HEK293 (cell line): ENCODE measurements at regions not wholly inside any gene's neighbourhood (a gene's known extent, or its start where the extent isn't known, plus 50 kb on each side); places are given as distances from the start of the nearest gene placed in this dataset.

Experiments
- CTCF ChIA-PET: fragments of 350-600 bp; formaldehyde crosslinking; extraction: SDS; loops from one replicate; lab custom pipeline; 2021; ENCODE audit warnings: antibody characterized with exemption; lab: Yijun Ruan, JAX
- POLR2A ChIA-PET: fragments of 300-600 bp; formaldehyde crosslinking; extraction: SDS; loops from one replicate; lab custom pipeline; 2020; ENCODE audit warnings: antibody characterized with exemption, inconsistent platforms; lab: Yijun Ruan, JAX
- H3K27ac ChIP-seq: fragments of 200-500 bp; sonication (Bioruptor generic); 2 replicates; pipeline ENCODE4 v1.5.1; 2014; ENCODE audit warnings: low read depth, low read length, control low read depth, inconsistent platforms; ENCODE audit errors: extremely low read depth
- H3K36me3 ChIP-seq, 2 experiments: fragments of 200-500 bp in 1 of 2; sonication (Bioruptor generic) in 1 of 2; 1 replicate in 1 of 2; 2 replicates in 1 of 2; pipeline ENCODE4 v1.5.1; 2014 to 2017; ENCODE audit warnings: inconsistent platforms in 2 of 2, low read length in 2 of 2; ENCODE audit not compliant: control insufficient read depth in 2 of 2, insufficient read depth in 1 of 2
- H3K4me1 ChIP-seq: fragments of 200-500 bp; sonication (Bioruptor generic); 2 replicates; pipeline ENCODE4 v1.5.1; 2014; ENCODE audit warnings: mild to moderate bottlenecking, low read length, inconsistent platforms; ENCODE audit not compliant: control insufficient read depth, insufficient read depth
- H3K4me3 ChIP-seq: 2 replicates; pipeline ENCODE4 v1.5.1; 2011; ENCODE audit warnings: low read depth, mild to moderate bottlenecking, control low read depth, low read length, moderate library complexity
- H3K9me3 ChIP-seq: fragments of 200-500 bp; sonication (Bioruptor generic); 2 replicates; pipeline ENCODE4 v1.5.1; 2014; ENCODE audit warnings: low read depth, low read length, inconsistent platforms; ENCODE audit not compliant: control insufficient read depth, insufficient read depth
- BCL11A ChIP-seq: fragments of 450-650 bp; formaldehyde crosslinking; IDR thresholded peaks from 2 replicates; pipeline ENCODE4 v1.5.1; 2016; ENCODE audit warnings: low read depth, missing biosample characterization, missing genetic modification characterization
- GLI4 ChIP-seq: fragments of 450-650 bp; formaldehyde crosslinking; IDR thresholded peaks from 2 replicates; pipeline ENCODE4 v1.5.1; 2016; ENCODE audit warnings: missing biosample characterization, missing genetic modification characterization
- GLIS2 ChIP-seq: fragments of 450-650 bp; formaldehyde crosslinking; IDR thresholded peaks from 2 replicates; pipeline ENCODE4 v1.5.1; 2016; ENCODE audit warnings: missing biosample characterization, missing genetic modification characterization
- HOXC10 ChIP-seq: sonication (generic); formaldehyde crosslinking; IDR thresholded peaks from 2 replicates; pipeline ENCODE4 v1.8.1; 2023; ENCODE audit warnings: mild to moderate bottlenecking, missing genetic modification reagents
- KLF7 ChIP-seq: fragments of 450-650 bp; formaldehyde crosslinking; IDR thresholded peaks from 2 replicates; pipeline ENCODE4 v1.5.1; 2016; ENCODE audit warnings: missing biosample characterization, missing genetic modification characterization, borderline replicate concordance
- MEIS1 ChIP-seq: sonication (generic); formaldehyde crosslinking; IDR thresholded peaks from 2 replicates; pipeline ENCODE4 v1.8.1; 2022; ENCODE audit warnings: missing genetic modification reagents, mild to moderate bottlenecking, borderline replicate concordance
- PRDM1 ChIP-seq: fragments of 450-650 bp; formaldehyde crosslinking; IDR thresholded peaks from 2 replicates; pipeline ENCODE4; 2016; ENCODE audit warnings: missing biosample characterization, missing genetic modification characterization
- SALL2 ChIP-seq: fragments of 450-650 bp; formaldehyde crosslinking; IDR thresholded peaks from 2 replicates; pipeline ENCODE4 v1.5.0; 2017; ENCODE audit warnings: missing biosample characterization, mild to moderate bottlenecking, missing genetic modification characterization, borderline replicate concordance
- ZBTB20 ChIP-seq: fragments of 450-650 bp; formaldehyde crosslinking; IDR thresholded peaks from 2 replicates; pipeline ENCODE4 v1.5.1; 2016; ENCODE audit warnings: missing biosample characterization, missing genetic modification characterization
- ZFP3 ChIP-seq: fragments of 450-650 bp; formaldehyde crosslinking; IDR thresholded peaks from 2 replicates; pipeline ENCODE4 v1.5.1; 2016; ENCODE audit warnings: low read depth, missing biosample characterization, missing genetic modification characterization
- ZFP37 ChIP-seq: fragments of 450-650 bp; formaldehyde crosslinking; IDR thresholded peaks from 2 replicates; pipeline ENCODE4 v1.5.1; 2016; ENCODE audit warnings: missing biosample characterization, missing genetic modification characterization
- ZNF121 ChIP-seq: fragments of 450-650 bp; formaldehyde crosslinking; IDR thresholded peaks from 2 replicates; pipeline ENCODE4 v1.5.1; 2016; ENCODE audit warnings: missing biosample characterization, missing genetic modification characterization
- ZNF239 ChIP-seq: fragments of 450-650 bp; formaldehyde crosslinking; IDR thresholded peaks from 2 replicates; pipeline ENCODE4 v1.5.1; 2016; ENCODE audit warnings: missing biosample characterization, missing genetic modification characterization
- ZNF335 ChIP-seq: fragments of 450-650 bp; formaldehyde crosslinking; conservative IDR thresholded peaks from 2 replicates; pipeline ENCODE4 v1.5.1; 2016; ENCODE audit warnings: missing biosample characterization, missing genetic modification characterization
- ZNF423 ChIP-seq: fragments of 450-650 bp; formaldehyde crosslinking; IDR thresholded peaks from 2 replicates; pipeline ENCODE4 v1.5.1; 2016; ENCODE audit warnings: missing biosample characterization, missing genetic modification characterization
- ZNF48 ChIP-seq: fragments of 450-650 bp; formaldehyde crosslinking; IDR thresholded peaks from 2 replicates; pipeline ENCODE4 v1.5.1; 2016; ENCODE audit warnings: missing biosample characterization, missing genetic modification characterization
- ZNF560 ChIP-seq: fragments of 450-650 bp; formaldehyde crosslinking; IDR thresholded peaks from 2 replicates; pipeline ENCODE4 v1.5.1; 2017; ENCODE audit warnings: missing biosample characterization, missing genetic modification characterization, borderline replicate concordance
- ZNF561 ChIP-seq: fragments of 450-650 bp; IDR thresholded peaks from 2 replicates; pipeline ENCODE4 v1.5.1; 2018; ENCODE audit warnings: missing biosample characterization, missing genetic modification characterization, borderline replicate concordance
- ZNF600 ChIP-seq: fragments of 450-650 bp; formaldehyde crosslinking; IDR thresholded peaks from 2 replicates; pipeline ENCODE4 v1.5.1; 2016; ENCODE audit warnings: missing biosample characterization, missing genetic modification characterization
- ZNF701 ChIP-seq: fragments of 450-650 bp; formaldehyde crosslinking; IDR thresholded peaks from 2 replicates; pipeline ENCODE4 v1.5.1; 2016; ENCODE audit warnings: missing biosample characterization, missing genetic modification characterization
- ZNF76 ChIP-seq: fragments of 450-650 bp; formaldehyde crosslinking; IDR thresholded peaks from 2 replicates; pipeline ENCODE4; 2016; ENCODE audit warnings: low read depth, missing biosample characterization, missing genetic modification characterization, borderline replicate concordance
- TF ChIP-seq, protein P1 (sequence below): fragments of 450-650 bp; formaldehyde crosslinking; IDR thresholded peaks from 2 replicates; pipeline ENCODE4 v1.5.1; 2016; ENCODE audit warnings: missing biosample characterization, missing genetic modification characterization
- TF ChIP-seq, protein P2 (sequence below): fragments of 450-650 bp; formaldehyde crosslinking; conservative IDR thresholded peaks from 2 replicates; pipeline ENCODE4 v1.5.1; 2016; ENCODE audit warnings: low read depth, missing biosample characterization, missing genetic modification characterization

DNA sequence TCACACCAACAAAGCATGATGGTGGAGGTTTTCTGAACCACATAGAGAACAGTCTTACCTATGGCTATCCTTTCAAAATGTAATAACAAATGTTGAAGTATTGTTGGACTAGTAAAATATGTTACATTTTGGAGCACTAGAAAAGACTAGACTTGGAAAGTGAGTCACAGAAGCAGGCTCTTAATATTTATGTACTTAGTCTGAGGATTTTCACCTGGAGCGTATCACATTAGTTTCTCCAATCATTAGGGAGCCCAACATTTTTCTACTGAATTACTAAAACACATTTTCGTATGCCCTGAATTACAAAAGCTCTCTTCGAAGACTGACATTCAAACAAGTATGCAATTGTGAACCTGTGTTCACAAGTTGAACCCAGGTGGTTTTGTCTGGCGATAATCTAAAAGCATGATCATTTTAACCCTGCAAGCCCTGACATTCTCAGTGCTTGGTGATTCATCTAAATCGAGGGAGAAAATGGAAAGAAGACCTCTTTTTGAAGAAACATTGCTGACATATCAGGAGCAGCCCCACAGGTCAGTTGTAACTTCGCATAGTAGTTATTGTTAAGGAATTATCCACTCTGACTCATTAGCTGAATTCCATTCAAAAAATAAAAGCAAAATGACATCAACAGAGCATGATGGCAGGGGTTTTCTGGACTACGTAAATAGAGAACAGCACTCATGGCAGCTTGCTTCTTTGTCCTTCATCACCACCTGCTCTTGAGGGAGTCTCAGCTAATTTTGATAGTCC, 679.8 kb upstream of the NECTIN3 start:
- Histone ChIP-seq H3K9me3 (no peaks in the 10 kb centered on the region), H3K4me3 (no peak overlapping the region), H3K4me1 (no peaks in the 10 kb centered on the region)
- TF ChIP-seq PRDM1 (tag by site-specific recombination) = no peak
- TF ChIP-seq ZNF423 = no peak
- TF ChIP-seq, protein P1, sequence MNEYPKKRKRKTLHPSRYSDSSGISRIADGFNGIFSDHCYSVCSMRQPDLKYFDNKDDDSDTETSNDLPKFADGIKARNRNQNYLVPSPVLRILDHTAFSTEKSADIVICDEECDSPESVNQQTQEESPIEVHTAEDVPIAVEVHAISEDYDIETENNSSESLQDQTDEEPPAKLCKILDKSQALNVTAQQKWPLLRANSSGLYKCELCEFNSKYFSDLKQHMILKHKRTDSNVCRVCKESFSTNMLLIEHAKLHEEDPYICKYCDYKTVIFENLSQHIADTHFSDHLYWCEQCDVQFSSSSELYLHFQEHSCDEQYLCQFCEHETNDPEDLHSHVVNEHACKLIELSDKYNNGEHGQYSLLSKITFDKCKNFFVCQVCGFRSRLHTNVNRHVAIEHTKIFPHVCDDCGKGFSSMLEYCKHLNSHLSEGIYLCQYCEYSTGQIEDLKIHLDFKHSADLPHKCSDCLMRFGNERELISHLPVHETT = no peak
- no peak for TF ChIP-seq BCL11A (tag by site-specific recombination)
- no peak for TF ChIP-seq GLI4 (tag by site-specific recombination)
- TF ChIP-seq ZNF121 = no peak
- no peak for TF ChIP-seq GLIS2
- TF ChIP-seq ZBTB20 (tag by site-specific recombination) = no peak
- no peak for TF ChIP-seq ZFP37 (tag by site-specific recombination)
- TF ChIP-seq ZNF76 (tag by site-specific recombination) = no peak
- no peak for TF ChIP-seq SALL2 (tag by site-specific recombination)
- TF ChIP-seq, all 188 proteins: peak for 0
- CTCF ChIA-PET = no interaction called here
- Histone ChIP-seq H3K27ac (no peak overlapping the region), H3K36me3 (no peaks in the 10 kb centered on the region)
- POLR2A ChIA-PET = no interaction called here

DNA sequence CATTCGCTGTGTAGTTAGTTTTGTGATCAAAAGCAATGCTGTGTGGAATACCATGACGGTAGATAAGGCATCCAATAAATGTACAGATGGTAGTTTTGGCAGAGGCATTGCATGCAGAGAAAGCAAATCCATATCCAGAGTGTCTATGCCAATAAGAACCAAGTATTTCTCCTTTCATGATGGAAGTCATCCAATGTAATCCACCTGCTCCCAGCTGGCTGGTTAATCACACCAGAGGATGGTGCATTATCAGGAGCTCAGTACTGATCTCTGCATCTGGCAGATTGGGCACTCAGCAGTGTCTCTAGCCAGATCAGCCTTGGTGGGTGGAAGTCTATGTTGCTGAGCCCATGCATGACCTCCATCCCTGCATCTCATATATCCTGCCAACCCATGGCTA, 677.7 kb upstream of the NECTIN3 start:
- CTCF ChIA-PET = no interaction called here
- Histone ChIP-seq H3K36me3 (no peaks in the 10 kb centered on the region), H3K4me3 (no peak overlapping the region), H3K9me3 (no peaks in the 10 kb centered on the region), H3K27ac (no peak overlapping the region), H3K4me1 (no peaks in the 10 kb centered on the region)
- POLR2A ChIA-PET = no interaction called here
- TF ChIP-seq ZNF701 (tag by site-specific recombination) = no peak
- TF ChIP-seq, all 188 proteins: peak for 0

DNA sequence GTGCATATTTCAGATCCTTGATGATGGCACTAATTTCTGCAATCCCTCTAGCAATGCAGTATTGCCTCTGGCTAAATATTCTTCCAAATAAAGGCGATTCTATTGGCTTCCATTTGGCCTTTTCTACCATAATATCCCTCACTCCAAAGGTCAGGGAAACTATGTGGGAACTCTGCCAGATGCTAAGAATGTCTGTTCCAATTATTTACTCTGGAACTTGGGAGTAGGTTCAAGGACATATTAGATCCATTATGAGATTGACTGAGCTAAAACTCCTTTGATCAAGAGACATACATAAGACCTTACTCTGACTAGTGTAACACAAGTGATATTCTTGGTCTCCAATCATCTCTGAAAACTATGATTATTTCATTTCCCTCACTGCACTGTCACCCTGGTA, 674.5 kb upstream of the NECTIN3 start:
- ChIA-PET POLR2A (no interaction called here), CTCF (no interaction called here)
- Histone ChIP-seq H3K36me3 (no peaks in the 10 kb centered on the region), H3K27ac (no peak overlapping the region), H3K4me3 (no peak overlapping the region), H3K9me3 (no peaks in the 10 kb centered on the region), H3K4me1 (no peaks in the 10 kb centered on the region)
- TF ChIP-seq MEIS1 (CRISPR knock-in tag) (no peak), ZNF48 (tag by site-specific recombination) (no peak), ZNF335 (tag by site-specific recombination) (no peak), ZNF239 (tag by site-specific recombination) (no peak), ZNF560 (tag by site-specific recombination) (no peak), KLF7 (tag by site-specific recombination) (no peak), ZNF561 (tag by site-specific recombination) (no peak), ZNF600 (tag by site-specific recombination) (no peak), ZFP3 (tag by site-specific recombination) (no peak), HOXC10 (CRISPR knock-in tag) (no peak)
- TF ChIP-seq, protein P1 = no peak
- TF ChIP-seq, protein P2, sequence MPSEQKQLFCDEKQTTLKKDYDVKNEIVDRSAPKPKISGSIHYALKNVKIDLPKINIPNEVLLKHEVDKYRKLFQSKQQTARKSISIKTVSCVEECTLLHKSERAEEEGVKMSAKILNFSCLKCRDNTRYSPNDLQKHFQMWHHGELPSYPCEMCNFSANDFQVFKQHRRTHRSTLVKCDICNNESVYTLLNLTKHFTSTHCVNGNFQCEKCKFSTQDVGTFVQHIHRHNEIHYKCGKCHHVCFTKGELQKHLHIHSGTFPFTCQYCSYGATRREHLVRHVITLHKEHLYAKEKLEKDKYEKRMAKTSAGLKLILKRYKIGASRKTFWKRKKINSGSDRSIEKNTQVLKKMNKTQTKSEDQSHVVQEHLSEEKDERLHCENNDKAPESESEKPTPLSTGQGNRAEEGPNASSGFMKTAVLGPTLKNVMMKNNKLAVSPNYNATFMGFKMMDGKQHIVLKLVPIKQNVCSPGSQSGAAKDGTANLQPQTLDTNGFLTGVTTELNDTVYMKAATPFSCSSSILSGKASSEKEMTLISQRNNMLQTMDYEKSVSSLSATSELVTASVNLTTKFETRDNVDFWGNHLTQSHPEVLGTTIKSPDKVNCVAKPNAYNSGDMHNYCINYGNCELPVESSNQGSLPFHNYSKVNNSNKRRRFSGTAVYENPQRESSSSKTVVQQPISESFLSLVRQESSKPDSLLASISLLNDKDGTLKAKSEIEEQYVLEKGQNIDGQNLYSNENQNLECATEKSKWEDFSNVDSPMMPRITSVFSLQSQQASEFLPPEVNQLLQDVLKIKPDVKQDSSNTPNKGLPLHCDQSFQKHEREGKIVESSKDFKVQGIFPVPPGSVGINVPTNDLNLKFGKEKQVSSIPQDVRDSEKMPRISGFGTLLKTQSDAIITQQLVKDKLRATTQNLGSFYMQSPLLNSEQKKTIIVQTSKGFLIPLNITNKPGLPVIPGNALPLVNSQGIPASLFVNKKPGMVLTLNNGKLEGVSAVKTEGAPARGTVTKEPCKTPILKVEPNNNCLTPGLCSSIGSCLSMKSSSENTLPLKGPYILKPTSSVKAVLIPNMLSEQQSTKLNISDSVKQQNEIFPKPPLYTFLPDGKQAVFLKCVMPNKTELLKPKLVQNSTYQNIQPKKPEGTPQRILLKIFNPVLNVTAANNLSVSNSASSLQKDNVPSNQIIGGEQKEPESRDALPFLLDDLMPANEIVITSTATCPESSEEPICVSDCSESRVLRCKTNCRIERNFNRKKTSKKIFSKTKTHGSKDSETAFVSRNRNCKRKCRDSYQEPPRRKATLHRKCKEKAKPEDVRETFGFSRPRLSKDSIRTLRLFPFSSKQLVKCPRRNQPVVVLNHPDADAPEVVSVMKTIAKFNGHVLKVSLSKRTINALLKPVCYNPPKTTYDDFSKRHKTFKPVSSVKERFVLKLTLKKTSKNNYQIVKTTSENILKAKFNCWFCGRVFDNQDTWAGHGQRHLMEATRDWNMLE (tag by site-specific recombination) = no peak
